Limb (tissue), 2 donors: ENCODE measurements at regions not wholly inside any gene's neighbourhood (a gene's known extent, or its start where the extent isn't known, plus 50 kb on each side); places are given as distances from the start of the nearest gene placed in this dataset.
"Not testable (repeated sequence)": the region's sequence is repeated elsewhere in the genome, so short reads cannot be mapped to it uniquely, and the experiment has no call there.

Source experiments
- DNase-seq, 2 donors: peaks; one replicate each; pipeline ENCODE4 v3.0.0-alpha.2; 2016; ENCODE audit errors: extremely low spot score in 2 of 2

DNA sequence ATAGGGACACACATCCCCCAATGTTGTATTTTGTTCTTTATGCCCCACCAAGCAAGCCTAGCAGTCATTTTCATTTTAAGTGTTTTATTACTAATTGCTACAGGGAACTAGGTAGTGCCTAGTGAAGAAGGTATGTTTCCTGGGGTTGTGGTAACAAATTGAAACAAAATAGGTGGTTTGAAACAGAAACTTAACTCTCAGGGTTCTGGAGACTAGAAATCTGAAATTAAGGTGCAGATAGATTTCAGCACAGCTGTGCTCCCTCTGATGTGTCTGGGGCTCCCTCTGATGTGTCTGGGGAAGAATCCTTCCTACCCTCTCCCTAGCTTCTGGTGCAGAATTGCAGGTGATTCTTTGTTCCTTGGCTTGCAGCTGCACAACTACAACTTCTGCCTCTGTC, 390.1 kb downstream of the ZFHX3 start:
- no peak for DNase-seq

DNA sequence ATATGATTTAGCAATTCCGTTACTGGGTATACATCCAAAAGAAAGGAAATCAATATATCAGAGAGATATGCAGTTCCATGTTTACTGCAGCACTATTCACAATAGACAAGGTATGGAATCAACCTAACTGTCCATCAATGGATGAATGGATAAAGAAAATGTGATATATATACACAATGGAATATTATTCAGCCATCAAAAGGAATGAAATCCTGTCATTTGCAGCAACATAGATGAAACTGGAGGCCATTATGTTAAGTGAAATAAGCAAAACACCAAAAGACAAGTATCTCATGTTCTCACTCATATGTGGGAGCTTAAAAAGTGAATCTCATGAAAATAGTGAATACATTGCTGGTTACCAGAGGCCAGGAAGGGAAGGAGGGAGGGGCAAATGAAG, 390.8 kb downstream of the ZFHX3 start:
- DNase-seq = no peak

DNA sequence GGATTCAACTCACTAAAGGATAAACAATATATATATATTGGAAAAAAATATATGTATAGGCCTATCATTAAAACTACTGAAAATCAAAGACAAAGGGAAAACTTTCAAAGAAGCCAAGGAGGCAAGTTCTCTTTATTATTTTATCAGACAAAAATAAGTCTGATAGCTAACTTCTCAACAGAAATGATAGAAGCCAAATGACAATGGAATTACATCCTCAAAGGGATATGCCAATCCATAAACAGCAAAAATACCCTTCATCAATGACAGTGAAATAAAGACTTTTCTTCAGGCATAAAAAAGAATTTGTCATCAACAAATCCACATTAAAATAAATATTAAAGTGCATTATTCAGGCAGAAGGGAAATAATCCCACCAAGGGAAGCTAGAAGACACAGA, 393.4 kb downstream of the ZFHX3 start:
- no peak for DNase-seq

DNA sequence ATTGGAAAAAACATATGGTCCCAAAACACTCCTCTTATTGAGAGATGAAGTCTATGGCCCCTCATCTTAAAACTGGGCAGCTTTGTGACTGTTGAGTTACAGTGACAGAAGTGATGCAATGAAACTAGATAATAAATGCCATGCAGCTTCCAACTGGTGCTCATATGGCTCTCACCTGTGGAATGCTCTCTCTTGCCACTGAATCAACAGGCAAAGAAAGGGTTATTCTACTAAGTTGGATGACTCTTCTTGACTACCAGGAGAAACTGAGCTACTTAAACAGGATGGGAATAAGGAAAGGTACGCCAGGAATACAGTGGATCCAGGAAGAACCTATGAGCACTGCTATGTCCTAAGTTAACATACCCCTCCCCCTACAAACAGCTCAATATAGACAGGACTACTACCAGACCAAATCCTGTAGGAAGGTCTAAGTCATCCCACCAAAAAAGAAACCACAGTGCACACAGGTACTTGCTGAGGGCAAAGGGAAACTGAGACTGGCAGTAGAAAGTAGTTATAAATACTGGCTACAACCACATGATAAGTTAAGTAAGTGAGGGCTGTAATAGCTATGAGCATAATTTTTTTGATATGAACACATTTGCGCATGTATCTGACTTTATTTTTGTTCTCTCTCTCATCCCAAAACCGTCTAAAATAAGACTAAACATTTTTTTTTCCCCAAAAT, 398.5 kb downstream of the ZFHX3 start:
- no peak for DNase-seq

DNA sequence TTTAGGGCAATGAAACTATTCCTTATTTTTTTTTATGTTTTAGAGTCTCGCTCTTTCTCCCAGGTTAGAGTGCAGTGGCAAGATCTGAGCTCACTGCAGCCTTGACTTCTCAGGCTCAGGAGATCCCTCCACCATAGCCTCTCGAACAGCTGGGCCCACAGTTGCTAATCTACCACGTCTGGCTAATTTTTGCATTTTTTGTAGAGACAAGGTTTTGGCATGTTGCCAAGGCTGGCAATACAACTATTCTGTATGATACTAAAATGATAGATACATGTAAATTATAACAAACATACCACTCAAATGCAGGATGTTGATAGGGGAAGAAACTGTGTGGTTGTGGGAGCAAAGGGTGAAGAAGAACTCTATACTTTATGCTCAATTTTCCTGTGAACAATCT, 401.3 kb downstream of the ZFHX3 start:
- no peak for DNase-seq

DNA sequence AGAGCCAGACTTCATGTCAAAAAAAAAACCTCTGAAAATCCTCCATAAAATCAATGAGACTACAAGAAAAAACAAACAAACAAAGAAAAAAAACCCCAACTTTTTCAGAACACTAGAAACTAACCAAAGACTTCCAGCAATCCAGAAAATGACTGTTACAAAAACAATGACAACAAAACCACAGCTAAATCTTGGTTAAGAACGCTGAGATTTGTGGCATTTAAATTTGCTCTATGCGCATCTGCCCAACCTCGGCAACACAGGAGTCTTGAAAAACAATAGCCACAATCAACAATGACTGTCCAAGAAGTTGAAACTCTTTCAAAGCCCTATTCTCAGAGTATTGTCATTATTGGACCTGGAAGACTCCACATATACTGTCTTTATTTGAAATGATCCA, 402.4 kb downstream of the ZFHX3 start:
- no peak for DNase-seq

DNA sequence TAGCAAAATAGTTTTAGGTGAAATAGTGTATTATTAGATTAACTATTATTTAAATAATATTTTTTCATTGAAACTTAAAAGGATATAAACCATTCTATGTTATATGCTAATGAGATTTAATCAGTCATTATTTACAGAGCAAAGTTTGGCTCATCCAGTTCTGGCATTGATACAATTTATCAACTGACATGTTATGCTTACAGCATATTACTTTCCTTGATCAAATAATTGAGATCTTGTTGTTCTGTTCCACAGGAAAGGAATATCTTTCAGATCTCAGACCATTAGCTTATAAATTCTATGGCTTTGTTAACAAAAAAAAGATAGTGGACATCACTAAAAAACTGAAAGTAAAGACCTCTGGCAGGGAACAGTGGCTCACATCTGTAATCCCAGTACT, 403.0 kb downstream of the ZFHX3 start:
- DNase-seq = no peak

DNA sequence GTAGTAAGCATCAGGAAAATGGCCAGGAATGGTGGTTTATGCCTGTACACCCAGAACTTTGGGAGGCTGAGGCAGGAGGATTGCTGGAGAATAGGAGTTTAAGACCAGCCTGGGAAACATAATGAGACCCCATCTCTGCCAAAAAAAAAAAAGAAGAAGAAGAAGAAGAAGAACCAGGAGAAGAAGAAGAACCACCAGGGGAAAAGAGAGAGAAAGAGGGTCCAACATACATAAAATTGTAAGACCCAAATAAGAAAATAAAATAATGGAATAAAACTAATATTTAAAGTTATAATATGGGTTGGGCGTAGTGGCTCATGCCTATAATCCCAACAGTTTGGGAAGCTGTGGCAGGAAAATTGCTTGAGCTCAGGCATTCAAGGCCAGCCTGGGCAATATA, 408.4 kb downstream of the ZFHX3 start:
- DNase-seq = no peak

DNA sequence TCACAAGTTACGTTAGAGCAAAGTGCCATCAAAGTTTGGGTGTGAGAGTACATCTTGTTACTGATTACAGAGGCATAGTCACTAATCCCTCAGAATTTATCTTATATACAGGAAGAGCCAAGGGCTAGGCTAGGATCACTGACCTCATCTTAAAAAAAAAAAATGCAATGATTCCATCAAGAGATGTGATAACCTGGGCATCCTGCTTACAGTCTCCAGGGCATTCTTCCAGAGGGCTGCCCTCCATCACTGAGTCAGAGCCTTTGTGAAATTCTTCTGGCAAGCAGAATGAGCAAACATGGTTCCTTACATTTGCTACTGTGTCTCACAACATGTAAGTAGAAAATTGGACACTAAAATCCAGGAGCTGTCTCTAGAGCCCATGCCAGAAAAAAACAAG, 410.6 kb downstream of the ZFHX3 start:
- DNase-seq = no peak

DNA sequence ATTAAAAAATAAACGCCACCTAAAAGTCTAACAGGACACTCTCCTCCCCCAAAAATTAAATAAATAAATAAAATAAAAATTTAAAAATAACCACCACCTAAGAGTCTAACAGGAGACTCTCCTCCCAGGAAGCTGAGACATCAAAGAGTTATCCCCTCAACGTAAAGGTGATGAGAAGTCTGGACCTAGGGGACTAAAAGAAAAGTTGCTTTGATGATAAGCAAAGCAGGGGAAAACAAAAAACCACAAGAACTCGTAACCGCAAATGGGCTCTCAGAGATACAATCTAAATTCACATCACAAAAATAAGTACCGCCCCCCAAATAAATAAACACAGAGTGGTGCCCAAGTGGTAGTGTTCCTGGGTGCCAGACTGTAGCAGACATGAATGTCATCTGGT, 412.2 kb downstream of the ZFHX3 start:
- DNase-seq = no peak

DNA sequence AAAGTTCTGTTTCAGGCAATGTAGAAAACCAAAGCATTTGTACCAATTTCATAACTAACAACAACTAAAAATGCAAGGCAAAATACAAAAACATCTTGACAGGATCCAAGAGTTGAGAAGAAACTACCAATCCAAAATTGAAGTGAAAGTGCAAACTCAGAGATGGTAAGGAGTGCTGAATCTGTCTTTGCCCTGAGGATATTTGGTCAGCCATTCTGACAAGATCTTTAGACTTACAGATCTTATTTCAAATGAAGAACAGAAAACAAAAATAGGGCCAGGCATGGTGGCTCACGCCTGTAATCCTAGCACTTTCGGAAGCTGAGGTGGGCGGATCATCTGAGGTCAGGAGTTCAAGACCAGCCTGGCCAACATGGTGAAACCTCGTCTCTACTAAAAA, 412.8 kb downstream of the ZFHX3 start:
- no peak for DNase-seq

DNA sequence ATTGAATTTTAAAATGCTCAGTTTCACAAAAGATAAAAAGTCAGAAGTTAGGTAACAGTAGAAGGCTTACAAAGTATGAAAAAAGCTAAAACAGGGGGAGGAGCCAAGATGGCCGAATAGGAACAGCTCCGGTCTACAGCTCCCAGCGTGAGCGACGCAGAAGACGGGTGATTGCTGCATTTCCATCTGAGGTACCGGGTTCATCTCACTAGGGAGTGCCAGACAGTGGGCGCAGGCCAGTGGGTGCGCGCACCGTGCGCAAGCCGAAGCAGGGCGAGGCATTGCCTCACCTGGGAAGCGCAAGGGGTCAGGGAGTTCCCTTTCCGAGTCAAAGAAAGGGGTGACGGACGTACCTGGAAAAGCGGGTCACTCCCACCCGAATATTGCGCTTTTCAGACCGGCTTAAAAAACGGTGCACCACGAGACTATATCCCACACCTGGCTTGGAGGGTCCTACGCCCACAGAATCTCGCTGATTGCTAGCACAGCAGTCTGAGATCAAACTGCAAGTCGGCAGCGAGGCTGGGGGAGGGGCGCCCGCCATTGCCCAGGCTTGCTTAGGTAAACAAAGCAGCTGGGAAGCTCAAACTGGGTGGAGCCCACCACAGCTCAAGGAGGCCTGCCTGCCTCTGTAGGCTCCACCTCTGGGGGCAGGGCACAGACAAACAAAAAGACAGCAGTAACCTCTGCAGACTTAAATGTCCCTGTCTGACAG, 420.6 kb downstream of the ZFHX3 start:
- DNase-seq = not testable (repeated sequence)

DNA sequence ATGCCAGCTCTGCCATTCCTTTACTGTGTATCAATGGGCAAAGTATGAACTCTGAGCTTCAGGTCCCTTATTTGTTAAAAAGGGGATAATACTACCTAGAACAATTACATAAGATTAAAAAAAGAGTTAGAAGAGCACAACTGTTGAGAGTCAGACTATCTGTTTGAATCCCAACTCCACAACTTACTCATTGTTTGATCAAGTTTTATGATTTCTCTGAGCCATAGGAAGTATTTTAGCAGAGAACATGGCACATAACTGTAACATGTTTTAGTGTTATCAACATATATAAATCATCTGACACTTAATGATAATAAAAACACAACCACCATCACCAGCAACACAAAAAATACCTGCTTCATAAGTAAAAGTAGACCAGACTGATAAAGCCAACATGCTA, 421.3 kb downstream of the ZFHX3 start:
- no peak for DNase-seq

DNA sequence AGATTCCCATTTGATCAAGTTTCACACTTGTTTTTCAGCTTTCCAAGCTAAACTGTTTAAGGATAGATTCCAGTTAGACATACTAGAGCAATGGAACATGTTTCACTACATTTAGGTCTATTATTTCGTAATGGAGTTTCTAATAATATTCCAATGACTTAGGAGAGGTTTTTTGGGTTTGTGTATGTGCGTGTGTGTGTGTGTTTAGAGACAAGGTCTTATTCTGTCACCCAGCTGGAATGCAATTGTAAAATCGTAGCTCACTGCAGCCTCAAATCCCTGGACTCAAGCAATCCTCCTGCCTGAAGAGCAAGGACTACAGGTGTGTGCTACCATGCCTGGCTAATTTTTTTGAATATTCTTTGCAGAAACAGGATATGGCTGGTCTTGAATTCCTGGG, 426.3 kb downstream of the ZFHX3 start:
- DNase-seq = no peak

DNA sequence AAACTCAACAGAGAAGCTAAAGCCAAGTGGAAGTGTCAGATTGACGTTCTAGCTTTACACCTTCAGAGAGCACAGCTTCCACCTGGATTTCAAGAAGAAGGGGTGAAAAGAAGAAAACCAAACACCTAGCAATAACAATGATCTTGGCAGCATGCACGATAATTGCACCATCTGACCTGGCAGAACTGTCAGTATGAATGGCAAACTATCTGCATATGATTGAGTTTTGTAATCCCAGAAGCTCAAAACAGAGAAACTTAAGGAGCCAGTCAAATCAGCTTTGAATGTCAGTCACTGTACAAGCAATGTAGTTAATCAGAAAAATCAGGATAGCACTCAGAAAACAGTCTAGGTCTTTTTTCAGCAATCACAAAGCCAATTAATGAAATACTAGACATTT, 427.1 kb downstream of the ZFHX3 start:
- DNase-seq = no peak

DNA sequence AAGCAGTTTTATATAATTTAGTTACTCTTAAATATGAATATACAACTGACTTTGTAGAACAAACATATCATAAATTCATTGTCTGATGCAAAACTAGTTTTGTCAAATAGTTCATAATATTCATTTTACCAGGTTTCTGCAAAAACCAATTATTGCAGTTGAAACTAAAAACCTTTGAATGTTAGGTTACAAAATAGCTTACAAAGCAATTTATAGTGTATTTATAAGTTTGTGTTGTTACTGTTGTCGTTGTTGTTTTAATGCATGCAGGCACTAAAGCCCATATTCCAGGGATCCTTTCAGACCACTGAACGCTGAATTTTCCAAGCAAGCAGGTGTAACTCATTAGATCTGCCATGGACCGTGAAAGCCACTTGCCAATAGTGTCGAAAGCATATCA, 427.6 kb downstream of the ZFHX3 start:
- DNase-seq = no peak

DNA sequence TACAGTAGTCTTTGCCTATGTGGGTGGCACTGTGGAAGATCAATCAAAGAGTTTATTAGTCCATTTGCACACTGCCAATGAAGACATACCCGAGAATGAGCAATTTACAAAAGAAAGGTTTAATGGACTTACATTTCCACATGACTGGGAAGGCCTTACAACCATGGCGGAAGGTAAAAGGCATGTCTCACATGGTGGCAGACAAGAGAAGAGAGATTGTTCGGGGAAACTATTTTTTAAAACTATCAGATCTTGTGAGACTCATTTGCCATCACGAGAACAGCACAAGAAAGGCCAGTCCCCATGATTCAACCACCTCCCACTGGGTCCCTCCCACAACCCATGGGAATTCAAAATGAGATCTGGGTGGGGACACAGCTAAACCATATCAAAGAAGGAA, 432.1 kb downstream of the ZFHX3 start:
- DNase-seq = no peak

DNA sequence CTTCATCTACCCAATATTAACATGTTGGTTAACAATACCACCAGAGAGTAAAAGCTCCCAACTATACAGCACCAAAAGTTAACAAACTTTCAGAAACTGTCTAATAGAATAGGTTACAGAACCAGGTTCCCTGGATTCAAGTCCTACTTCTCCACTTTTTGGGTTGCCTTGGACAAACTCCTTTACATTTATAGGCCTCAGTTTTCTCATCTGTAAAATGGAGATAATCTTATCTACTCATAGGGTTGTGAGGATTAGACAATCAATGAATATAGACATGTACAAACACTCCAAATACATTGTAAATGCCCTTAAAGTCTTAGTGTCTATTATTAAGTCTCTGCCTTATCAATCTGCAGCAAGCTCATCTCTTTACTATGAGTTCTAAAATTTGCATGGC, 435.2 kb downstream of the ZFHX3 start:
- DNase-seq = no peak

DNA sequence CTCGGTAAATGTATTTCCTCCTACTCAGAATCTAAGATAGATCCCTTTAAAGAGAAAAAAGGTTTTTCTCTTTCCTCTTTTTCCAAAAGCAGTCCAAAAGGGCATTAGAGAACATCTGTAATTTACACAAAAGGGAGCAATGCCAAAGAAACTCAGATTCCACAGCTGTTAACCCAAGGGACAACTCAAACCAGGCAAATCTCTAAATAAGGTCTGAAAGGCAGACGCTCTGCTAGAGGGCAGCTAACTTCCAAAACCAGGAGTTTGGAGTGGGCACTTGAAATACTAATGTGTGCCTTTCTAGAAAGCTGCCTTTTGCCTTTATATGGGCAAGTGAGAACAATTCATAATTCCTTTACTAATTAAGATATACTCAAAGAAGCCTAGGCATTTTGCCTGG, 435.7 kb downstream of the ZFHX3 start:
- peak in 1 of 2 donors; percentile 87 for DNase-seq

DNA sequence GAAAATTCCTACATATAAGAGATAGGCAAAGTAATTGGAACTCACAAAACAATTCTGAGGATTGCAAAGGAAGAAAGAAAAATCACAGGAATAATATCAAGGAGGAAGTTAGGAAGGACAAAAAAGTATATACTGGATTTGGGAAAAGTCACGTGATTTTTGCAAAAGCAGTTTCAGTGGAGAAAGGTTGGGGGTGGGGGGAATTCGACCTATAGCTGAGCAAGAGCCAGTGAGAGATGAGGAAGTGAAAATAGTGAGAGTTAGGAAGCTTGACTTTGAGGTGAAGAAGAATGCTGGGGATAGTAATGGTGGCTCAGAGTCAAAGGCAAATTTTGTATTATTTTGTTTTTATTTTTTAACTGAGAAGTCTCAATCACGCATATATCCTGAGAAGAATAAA, 438.0 kb upstream of the PMFBP1 start:
- DNase-seq = no peak

DNA sequence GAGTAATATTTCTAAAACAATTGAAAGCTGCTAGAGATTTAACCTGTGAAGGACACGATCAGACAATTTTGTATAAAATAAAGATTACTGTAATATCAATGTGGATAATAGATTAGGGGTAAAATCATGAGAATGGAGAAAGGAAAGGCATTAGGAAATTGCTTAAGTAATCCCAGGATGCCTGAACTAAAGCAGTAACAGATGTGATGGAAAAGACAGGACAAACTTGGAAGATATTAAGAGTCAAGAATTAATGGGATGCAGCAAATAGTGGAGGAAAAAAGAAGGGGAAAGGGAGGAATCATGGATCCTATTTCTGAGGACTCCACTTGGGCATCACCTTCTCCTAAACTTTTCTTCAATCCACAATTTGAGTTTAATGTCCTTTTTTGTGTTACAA, 437.1 kb upstream of the PMFBP1 start:
- no peak for DNase-seq

DNA sequence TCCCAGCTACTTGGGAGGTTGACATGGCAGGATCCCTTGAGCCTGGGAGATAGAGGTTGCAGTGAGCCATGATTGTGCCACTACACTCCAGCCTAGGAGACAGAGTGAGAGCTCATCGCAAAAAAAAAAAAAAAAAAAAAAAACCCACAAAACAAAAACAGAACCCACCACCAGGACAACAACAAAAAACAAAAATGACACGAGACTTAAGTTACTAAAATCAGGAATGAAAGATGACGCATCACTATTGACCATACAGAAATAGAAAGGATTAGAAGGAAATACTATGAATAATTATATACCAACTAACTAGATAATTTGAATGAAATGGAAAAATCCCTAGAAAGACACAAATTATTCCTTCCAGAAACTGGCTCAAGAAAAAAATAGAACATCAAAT, 432.4 kb upstream of the PMFBP1 start:
- no peak for DNase-seq

DNA sequence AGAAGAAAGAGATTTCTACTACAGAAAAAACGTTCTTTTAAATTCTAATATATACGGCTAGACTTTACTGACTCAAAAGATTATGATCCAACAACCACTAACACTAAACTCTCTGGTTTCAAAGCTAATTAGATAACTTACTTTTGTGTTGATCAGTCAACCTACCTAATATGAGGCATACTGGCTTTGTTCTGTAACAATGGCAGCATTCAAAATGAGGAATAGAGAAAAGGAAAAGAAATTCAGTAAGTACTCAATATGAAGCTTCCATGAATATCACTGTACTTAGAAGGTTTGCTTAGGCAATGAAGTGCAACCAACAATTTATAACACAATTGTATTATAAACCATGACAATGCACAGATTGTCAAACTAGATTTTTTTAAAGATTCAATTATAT, 430.5 kb upstream of the PMFBP1 start:
- DNase-seq = no peak

DNA sequence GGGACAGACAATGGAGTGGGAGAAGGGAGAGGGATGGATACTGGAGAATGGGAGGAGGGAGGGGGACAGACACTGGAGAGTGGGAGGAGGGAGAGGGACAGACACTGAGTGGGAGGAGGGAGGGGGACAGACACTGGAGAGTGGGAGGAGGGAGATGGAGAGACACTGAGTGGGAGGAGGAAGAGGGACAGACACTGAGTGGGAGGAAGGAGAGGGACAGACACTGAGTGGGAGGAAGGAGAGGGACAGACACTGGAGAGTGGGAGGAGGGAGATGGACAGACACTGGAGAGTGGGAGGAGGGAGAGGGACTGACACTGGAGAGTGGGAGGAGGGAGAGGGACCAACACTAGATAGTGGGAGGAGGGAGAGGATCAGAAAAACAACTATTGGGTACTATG, 426.7 kb upstream of the PMFBP1 start:
- no peak for DNase-seq
